Tibial nerve (tissue), 3 donors: ENCODE measurements at regions not wholly inside any gene's neighbourhood (a gene's known extent, or its start where the extent isn't known, plus 50 kb on each side); places are given as distances from the start of the nearest gene placed in this dataset.

ENCODE experiments used
- POLR2A ChIP-seq, 2 donors: fragments of 450-650 bp; IDR thresholded peaks; one replicate each; pipeline ENCODE4 v1.6.1; 2017; ENCODE audit warnings: antibody characterized with exemption in 2 of 2, mild to moderate bottlenecking in 2 of 2, moderate library complexity in 2 of 2
- TF ChIP-seq, protein P1 (sequence below), 5 experiments: fragments of 200-600 bp in 3 of 5; fragments of 450-650 bp in 2 of 5; sonication (generic) in 3 of 5; IDR thresholded peaks; one replicate each; pipeline ENCODE4 v1.5.1; 2016 to 2019; ENCODE audit warnings: antibody characterized with exemption in 5 of 5, mild to moderate bottlenecking in 3 of 5, moderate library complexity in 2 of 5

DNA sequence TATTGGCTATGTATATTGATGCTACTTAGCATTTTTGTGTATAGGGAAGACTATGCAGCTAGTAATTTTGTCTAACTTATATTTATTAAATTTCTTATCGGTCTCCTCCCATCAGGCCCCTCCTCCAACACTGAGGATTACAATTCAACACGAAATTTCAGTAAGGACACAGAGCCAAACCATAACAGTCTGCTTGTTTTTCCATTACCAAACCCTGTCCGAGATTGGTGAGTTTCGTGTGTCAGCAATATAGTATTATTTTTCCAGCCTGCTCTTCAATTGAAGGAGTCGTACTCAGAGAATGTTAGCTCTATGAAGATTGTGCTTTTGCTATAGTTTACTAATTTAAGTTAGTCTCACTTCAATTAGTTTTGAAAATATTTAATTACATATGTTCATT is 1495.3 kb downstream of the MRPL39 start:
- TF ChIP-seq, protein P1, sequence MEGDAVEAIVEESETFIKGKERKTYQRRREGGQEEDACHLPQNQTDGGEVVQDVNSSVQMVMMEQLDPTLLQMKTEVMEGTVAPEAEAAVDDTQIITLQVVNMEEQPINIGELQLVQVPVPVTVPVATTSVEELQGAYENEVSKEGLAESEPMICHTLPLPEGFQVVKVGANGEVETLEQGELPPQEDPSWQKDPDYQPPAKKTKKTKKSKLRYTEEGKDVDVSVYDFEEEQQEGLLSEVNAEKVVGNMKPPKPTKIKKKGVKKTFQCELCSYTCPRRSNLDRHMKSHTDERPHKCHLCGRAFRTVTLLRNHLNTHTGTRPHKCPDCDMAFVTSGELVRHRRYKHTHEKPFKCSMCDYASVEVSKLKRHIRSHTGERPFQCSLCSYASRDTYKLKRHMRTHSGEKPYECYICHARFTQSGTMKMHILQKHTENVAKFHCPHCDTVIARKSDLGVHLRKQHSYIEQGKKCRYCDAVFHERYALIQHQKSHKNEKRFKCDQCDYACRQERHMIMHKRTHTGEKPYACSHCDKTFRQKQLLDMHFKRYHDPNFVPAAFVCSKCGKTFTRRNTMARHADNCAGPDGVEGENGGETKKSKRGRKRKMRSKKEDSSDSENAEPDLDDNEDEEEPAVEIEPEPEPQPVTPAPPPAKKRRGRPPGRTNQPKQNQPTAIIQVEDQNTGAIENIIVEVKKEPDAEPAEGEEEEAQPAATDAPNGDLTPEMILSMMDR (IDR thresholded peaks at IDR 0.05), result no peak
- no peak for TF ChIP-seq POLR2A (IDR thresholded peaks at IDR 0.05)
